PC-3 (cell line): ENCODE measurements at regions not wholly inside any gene's neighbourhood (a gene's known extent, or its start where the extent isn't known, plus 50 kb on each side); places are given as distances from the start of the nearest gene placed in this dataset.

Experiments
- ATAC-seq: fragments of 200-7000 bp; cut with Tn5 transposase; 2 replicates; pipeline ENCODE4 v1.9.1; 2020; ENCODE audit warnings: mild to moderate bottlenecking, moderate library complexity
- BruUV-seq: library from RNA; stranded (reverse); fragments of 400-500 nt; replicated peaks from 2 replicates; lab custom pipeline; 2021; lab: Mats Ljungman, UMichigan
- CTCF ChIA-PET: fragments of 300-600 bp; sonication (Branson Sonifier 250); formaldehyde crosslinking; loops from one replicate; lab custom pipeline; 2022; ENCODE audit warnings: antibody characterized with exemption; lab: Charles Lee
- POLR2A ChIA-PET: fragments of 300-600 bp; sonication (Branson Sonifier 250); formaldehyde crosslinking; loops from one replicate; lab custom pipeline; 2022; ENCODE audit warnings: antibody characterized with exemption; ENCODE audit not compliant: unreplicated experiment; lab: Charles Lee
- DNase-seq: peaks from one replicate; pipeline ENCODE4 v3.0.0-alpha.2; 2015
- H2AFZ ChIP-seq: fragments of 300-600 bp; sonication (generic); 2 replicates; pipeline ENCODE4 v1.6.0; 2016; ENCODE audit warnings: antibody characterized with exemption, low read length
- H3F3A ChIP-seq: fragments of 300-600 bp; sonication (generic); one replicate; pipeline ENCODE4 v1.6.0; 2017; ENCODE audit warnings: antibody characterized with exemption, low read length, control low read depth, mild to moderate bottlenecking; ENCODE audit not compliant: unreplicated experiment
- H3K27ac ChIP-seq: fragments of 300-600 bp; sonication (generic); 2 replicates; pipeline ENCODE4 v1.5.1; 2016; ENCODE audit warnings: mild to moderate bottlenecking, low read length
- H3K27me3 ChIP-seq: fragments of 300-600 bp; sonication (generic); 2 replicates; pipeline ENCODE4 v1.6.1; 2016; ENCODE audit warnings: low read length, mixed read lengths
- H3K36me3 ChIP-seq: fragments of 300-600 bp; sonication (generic); 2 replicates; pipeline ENCODE4 v1.6.1; 2016; ENCODE audit warnings: low read depth, mixed run types, low read length, mixed read lengths
- H3K4me1 ChIP-seq: fragments of 300-600 bp; sonication (generic); 2 replicates; pipeline ENCODE4 v1.5.1; 2016; ENCODE audit warnings: low read length; ENCODE audit not compliant: insufficient read depth
- H3K4me2 ChIP-seq: fragments of 300-600 bp; sonication (generic); 2 replicates; pipeline ENCODE4 v1.6.0; 2016; ENCODE audit warnings: low read length
- H3K4me3 ChIP-seq: fragments of 300-600 bp; sonication (generic); 2 replicates; pipeline ENCODE4 v1.5.1; 2016; ENCODE audit warnings: mild to moderate bottlenecking, low read length, mixed read lengths
- H3K79me2 ChIP-seq: fragments of 300-600 bp; sonication (generic); 2 replicates; pipeline ENCODE4 v1.6.1; 2017; ENCODE audit warnings: low read length, mixed read lengths
- H3K9ac ChIP-seq: fragments of 300-600 bp; sonication (generic); 2 replicates; pipeline ENCODE4 v1.6.0; 2016; ENCODE audit warnings: mild to moderate bottlenecking, low read length
- H3K9me2 ChIP-seq: fragments of 300-600 bp; sonication (generic); replicated peaks from 2 replicates; pipeline ENCODE4 v1.6.1; 2016; ENCODE audit warnings: mixed run types, low read length, mixed read lengths
- H3K9me3 ChIP-seq: fragments of 300-600 bp; sonication (generic); 2 replicates; pipeline ENCODE4 v1.6.1; 2016; ENCODE audit warnings: low read length, mixed read lengths
- H4K20me1 ChIP-seq: fragments of 300-600 bp; sonication (generic); 2 replicates; pipeline ENCODE4 v1.6.1; 2016; ENCODE audit warnings: low read length, mixed read lengths
- EZH2 ChIP-seq: fragments of 300-600 bp; sonication (generic); IDR thresholded peaks from one replicate; pipeline ENCODE4 v1.6.1; 2017; ENCODE audit warnings: antibody characterized with exemption, mild to moderate bottlenecking, low read length; ENCODE audit not compliant: unreplicated experiment
- EZH2phosphoT487 ChIP-seq: fragments of 300-600 bp; sonication (generic); IDR thresholded peaks from 2 replicates; pipeline ENCODE4 v1.6.1; 2018; ENCODE audit warnings: mild to moderate bottlenecking, antibody characterized with exemption, low read length, borderline replicate concordance
- intact Hi-C: fragments of 100-400 bp; cut with micrococcal nuclease; formaldehyde crosslinking; loops from 2 replicates; pipeline ENCODE4 v1.9.0; 2023
- TF ChIP-seq, protein P1 (sequence below): fragments of 300-600 bp; sonication (generic); conservative IDR thresholded peaks from 2 replicates; pipeline ENCODE4 v1.5.1; 2017; ENCODE audit warnings: antibody characterized with exemption, low read depth, mild to moderate bottlenecking, low read length

DNA sequence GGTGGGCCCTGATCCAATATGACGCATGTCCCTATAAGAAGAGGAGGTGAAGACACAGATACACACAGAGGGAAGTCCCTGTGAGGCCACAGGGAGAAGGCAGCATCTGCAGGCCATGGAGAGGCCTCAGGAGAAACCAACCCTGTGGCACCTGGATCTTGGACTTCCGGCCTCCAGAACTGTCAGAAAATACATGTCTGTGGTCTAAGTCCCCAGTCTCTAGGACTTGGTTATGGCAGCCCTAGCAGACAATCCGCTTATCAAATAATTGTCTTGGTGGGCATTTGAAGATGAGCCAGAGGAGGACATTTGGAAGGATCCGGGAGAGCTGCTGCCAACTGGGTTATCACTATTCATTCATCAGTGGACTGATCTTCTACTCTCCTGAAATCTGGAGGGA lies 57.6 kb upstream of the FOXQ1 start:
- intact Hi-C loops: loop anchor here (5.0 kb wide), 1 partner anchor 83 kb away; no protein-coding TSS in a partner anchor
- H3K9me2 ChIP-seq: no peaks in the 10 kb centered on the region
- POLR2A ChIA-PET: no interaction called here

GRCh38 chr6:1253816-1254215 lies 58.1 kb upstream of the FOXQ1 start:
- no peaks in the 10 kb centered on the region for H3K9me3 ChIP-seq
- H3F3A ChIP-seq: no peaks in the 10 kb centered on the region
- ChIA-PET CTCF (no interaction called here), POLR2A (no interaction called here)
- H3K79me2 ChIP-seq: no peaks in the 10 kb centered on the region
- intact Hi-C loops: loop anchor here (5.0 kb wide), 1 partner anchor 83 kb away; no protein-coding TSS in a partner anchor
- no peak overlapping the region for H3K4me2 ChIP-seq
- ATAC-seq (no peak), DNase-seq (no peak)
- no peak overlapping the region for H2AFZ ChIP-seq
- H3K4me3 ChIP-seq: no peak overlapping the region
- no peak overlapping the region for H3K27ac ChIP-seq
- H3K4me1 ChIP-seq: peaks cover 15% of the 10 kb centered on the region
- TF ChIP-seq EZH2phosphoT487 (no peak), EZH2 (no peak)
- TF ChIP-seq, protein P1, sequence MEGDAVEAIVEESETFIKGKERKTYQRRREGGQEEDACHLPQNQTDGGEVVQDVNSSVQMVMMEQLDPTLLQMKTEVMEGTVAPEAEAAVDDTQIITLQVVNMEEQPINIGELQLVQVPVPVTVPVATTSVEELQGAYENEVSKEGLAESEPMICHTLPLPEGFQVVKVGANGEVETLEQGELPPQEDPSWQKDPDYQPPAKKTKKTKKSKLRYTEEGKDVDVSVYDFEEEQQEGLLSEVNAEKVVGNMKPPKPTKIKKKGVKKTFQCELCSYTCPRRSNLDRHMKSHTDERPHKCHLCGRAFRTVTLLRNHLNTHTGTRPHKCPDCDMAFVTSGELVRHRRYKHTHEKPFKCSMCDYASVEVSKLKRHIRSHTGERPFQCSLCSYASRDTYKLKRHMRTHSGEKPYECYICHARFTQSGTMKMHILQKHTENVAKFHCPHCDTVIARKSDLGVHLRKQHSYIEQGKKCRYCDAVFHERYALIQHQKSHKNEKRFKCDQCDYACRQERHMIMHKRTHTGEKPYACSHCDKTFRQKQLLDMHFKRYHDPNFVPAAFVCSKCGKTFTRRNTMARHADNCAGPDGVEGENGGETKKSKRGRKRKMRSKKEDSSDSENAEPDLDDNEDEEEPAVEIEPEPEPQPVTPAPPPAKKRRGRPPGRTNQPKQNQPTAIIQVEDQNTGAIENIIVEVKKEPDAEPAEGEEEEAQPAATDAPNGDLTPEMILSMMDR: no peak
- no peaks in the 10 kb centered on the region for H3K9me2 ChIP-seq
- no TSS peak for BruUV-seq
- H3K27me3 ChIP-seq: peaks cover 26% of the 10 kb centered on the region; the same call in 1 of the 2 replicates
- no peaks in the 10 kb centered on the region for H4K20me1 ChIP-seq
- H3K9ac ChIP-seq: no peak overlapping the region
- H3K36me3 ChIP-seq: no peaks in the 10 kb centered on the region

More for the DNA sequence above, 57.6 kb upstream of the FOXQ1 start:
- Histone ChIP-seq H3K79me2 (no peaks in the 10 kb centered on the region), H4K20me1 (no peaks in the 10 kb centered on the region), H3K27me3 (peaks cover 21% of the 10 kb centered on the region; the same call in 1 of the 2 replicates), H3K4me1 (peaks cover 15% of the 10 kb centered on the region), H3K4me3 (no peak overlapping the region), H2AFZ (no peak overlapping the region), H3K4me2 (no peak overlapping the region), H3K27ac (no peak overlapping the region), H3K36me3 (no peaks in the 10 kb centered on the region), H3K9ac (no peak overlapping the region), H3F3A (no peaks in the 10 kb centered on the region), H3K9me3 (no peaks in the 10 kb centered on the region)
- ATAC-seq (no peak), DNase-seq (no peak)
- TF ChIP-seq EZH2phosphoT487: no peak
- TF ChIP-seq EZH2: no peak
- TF ChIP-seq, protein P1: no peak
- no TSS peak for BruUV-seq
- CTCF ChIA-PET: no interaction called here
